ENCODE measurements at regions not wholly inside any gene's neighbourhood (a gene's known extent, or its start where the extent isn't known, plus 50 kb on each side); places are given as distances from the start of the nearest gene placed in this dataset.

- TF ChIP-seq CTCF (IDR thresholded peaks at IDR 0.05; ENCODE audit: low read length) (no peak), EZH2phosphoT487 (IDR thresholded peaks at IDR 0.05; ENCODE audit: low read length) (no peak), EZH2 (optimal IDR thresholded peaks at IDR 0.05; ENCODE audit: low read depth, low read length) (no peak)
Observed at GRCh38 chr5:82789095-82789494, 288.1 kb downstream of the TMEM167A start.

Measured in MM.1S (cell line).